ENCODE measurements at regions not wholly inside any gene's neighbourhood (a gene's known extent, or its start where the extent isn't known, plus 50 kb on each side); places are given as distances from the start of the nearest gene placed in this dataset.
"Not testable (repeated sequence)": the region's sequence is repeated elsewhere in the genome, so short reads cannot be mapped to it uniquely, and the experiment has no call there.

DNA sequence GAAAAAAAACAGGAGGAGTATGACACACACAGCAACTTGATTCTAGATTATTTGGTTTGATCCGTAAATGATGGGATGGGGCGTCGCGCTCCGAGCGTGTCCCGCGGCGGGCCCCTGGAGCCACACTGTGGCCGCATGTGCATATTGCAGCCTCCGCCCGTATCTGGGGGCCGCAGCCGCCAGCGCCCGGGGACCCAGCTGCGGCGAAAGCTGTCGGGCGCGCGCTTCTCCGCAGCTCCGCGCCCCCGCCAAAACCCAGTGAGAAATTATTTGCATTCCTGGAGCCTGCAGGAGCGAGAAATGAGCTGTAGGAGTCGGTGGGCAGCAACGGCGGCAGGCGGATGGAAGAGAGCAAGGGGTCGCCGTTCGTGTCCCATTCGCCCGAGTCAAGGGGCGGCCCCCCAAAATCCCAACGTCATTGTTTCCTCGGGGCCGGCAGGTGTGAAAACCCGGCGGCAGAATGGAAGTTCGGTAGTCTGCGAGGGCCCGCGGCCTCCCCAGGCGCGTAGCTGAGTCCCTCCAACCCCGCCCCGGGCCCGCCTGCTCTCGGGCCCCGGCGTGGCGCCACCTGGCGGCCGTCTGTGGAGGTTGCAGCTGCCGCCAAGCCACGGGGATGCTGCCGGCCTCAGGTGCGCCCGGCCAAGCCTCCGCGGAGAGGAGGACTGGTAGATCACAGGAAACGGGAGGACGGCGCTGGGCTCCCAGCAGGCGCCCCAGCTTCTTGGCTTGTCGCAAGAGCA, 86.8 kb downstream of the FAM72B start:
- H3K9me3 ChIP-seq; H3K36me3 ChIP-seq; H3K4me1 ChIP-seq (replicated peaks); H3K27me3 ChIP-seq (replicated peaks; ENCODE audit: insufficient read depth); intact Hi-C loops (cut with DNase I): not testable (repeated sequence)
- TF ChIP-seq, protein P1, sequence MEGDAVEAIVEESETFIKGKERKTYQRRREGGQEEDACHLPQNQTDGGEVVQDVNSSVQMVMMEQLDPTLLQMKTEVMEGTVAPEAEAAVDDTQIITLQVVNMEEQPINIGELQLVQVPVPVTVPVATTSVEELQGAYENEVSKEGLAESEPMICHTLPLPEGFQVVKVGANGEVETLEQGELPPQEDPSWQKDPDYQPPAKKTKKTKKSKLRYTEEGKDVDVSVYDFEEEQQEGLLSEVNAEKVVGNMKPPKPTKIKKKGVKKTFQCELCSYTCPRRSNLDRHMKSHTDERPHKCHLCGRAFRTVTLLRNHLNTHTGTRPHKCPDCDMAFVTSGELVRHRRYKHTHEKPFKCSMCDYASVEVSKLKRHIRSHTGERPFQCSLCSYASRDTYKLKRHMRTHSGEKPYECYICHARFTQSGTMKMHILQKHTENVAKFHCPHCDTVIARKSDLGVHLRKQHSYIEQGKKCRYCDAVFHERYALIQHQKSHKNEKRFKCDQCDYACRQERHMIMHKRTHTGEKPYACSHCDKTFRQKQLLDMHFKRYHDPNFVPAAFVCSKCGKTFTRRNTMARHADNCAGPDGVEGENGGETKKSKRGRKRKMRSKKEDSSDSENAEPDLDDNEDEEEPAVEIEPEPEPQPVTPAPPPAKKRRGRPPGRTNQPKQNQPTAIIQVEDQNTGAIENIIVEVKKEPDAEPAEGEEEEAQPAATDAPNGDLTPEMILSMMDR (IDR thresholded peaks at IDR 0.05) = peak; percentile 52 to 92 (median 80)
- Histone ChIP-seq H3K27ac (peak overlapping the region; percentile 69), H3K4me3 (peak overlapping the region; percentile 30 to 32)
- peak; percentile 74 for DNase-seq (ENCODE audit: low spot score)
- 0% methylated on average over 6 of the region's 69 CpGs for WGBS

DNA sequence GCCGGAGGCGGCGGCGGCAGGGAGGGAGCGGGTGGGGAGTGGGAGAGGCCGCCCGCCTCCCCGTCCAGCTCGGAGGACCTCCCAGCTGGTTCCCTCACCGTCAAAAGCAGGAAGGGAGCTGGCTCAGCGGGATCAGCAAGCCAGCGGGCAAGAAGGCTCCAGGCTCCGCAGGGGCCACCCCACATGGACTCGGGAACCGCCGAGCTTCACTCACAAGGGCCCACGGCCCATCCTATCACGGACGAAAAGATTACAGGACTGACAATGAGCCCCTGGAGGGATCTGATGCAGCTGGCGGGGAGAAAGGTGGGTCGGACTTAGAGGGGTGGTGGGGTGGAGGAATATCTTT, 86.3 kb downstream of the FAM72B start:
- no CpG with 5 or more reads among the region's 21 CpGs for WGBS
- H3K9me3 ChIP-seq; H3K27me3 ChIP-seq (replicated peaks; ENCODE audit: insufficient read depth); intact Hi-C loops (cut with DNase I); H3K36me3 ChIP-seq; H3K4me1 ChIP-seq (replicated peaks): not testable (repeated sequence)
- Histone ChIP-seq H3K27ac (peak overlapping the region; percentile 69), H3K4me3 (peak overlapping the region; percentile 30 to 32)
- peak; percentile 5 for DNase-seq (ENCODE audit: low spot score)

DNA sequence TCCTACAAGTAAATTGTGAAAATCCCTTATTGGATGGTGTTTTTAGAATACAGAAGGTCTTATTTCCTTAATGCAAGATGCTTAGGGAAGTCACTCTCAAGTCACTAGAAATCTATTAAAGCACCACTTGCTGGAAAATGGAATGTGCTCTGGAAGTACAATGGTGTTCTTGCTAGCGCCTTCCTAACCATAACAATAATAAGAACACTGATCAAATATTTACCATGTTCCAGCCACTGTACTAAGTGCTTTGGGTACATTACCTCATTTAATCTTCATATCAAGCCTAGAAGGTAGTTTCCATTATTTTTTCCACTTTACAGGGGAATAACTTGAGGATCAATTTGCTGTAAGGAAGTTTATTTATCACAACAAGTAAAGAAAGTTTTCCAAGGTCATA, 75.1 kb downstream of the FAM72B start:
- H3K9me3 ChIP-seq; H3K27ac ChIP-seq; DNase-seq (ENCODE audit: low spot score); H3K4me3 ChIP-seq; intact Hi-C loops (cut with DNase I); H3K27me3 ChIP-seq (replicated peaks; ENCODE audit: insufficient read depth); H3K36me3 ChIP-seq; H3K4me1 ChIP-seq (replicated peaks): not testable (repeated sequence)
- WGBS = 79% methylated on average over 1 of the region's 1 CpG

DNA sequence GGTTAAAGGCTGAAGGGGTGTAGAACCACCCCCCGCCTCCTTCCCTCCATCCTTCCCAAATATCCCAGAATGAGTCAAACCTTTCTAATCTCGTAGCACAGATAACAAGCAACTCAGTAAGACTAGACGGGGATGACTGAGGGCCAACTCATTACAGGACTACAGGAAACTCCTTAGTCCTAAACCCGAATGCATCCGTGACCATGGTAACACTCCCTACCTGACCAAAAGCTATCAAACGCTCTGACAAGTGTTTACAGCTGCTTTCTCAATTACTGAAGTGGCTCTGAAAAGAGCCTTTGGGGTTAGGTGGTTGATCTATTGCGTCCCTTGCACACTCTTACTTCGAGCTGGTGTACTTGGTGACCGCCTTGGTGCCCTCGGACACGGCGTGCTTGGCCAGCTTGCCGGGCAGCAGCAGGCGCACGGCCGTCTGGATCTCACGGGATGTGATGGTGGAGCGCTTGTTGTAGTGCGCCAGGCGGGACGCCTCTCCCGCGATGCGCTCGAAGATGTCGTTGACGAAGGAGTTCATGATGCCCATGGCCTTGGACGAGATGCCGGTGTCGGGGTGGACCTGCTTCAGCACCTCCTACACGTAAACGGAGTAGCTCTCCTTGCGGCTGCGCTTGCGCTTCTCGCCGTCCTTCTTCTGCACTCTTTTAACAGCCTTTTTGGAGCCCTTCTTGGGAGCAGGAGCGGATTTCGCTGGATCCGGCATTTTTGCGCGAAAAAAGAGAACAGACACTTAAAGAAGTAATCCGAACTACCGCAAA, 67.4 kb downstream of the FAM72B start:
- H3K4me1 ChIP-seq (replicated peaks); H3K9me3 ChIP-seq; H3K36me3 ChIP-seq; H3K27me3 ChIP-seq (replicated peaks; ENCODE audit: insufficient read depth); intact Hi-C loops (cut with DNase I): not testable (repeated sequence)
- peak; percentile 4 for DNase-seq (ENCODE audit: low spot score)
- peak overlapping the region; percentile 21 to 31 for H3K4me3 ChIP-seq
- peak; percentile 30 for TF ChIP-seq POLR2A (IDR thresholded peaks at IDR 0.05)
- 17% methylated on average over 39 of the region's 44 CpGs for WGBS
- peak overlapping the region in 1 of 2 donors; percentile 63 for H3K27ac ChIP-seq

DNA sequence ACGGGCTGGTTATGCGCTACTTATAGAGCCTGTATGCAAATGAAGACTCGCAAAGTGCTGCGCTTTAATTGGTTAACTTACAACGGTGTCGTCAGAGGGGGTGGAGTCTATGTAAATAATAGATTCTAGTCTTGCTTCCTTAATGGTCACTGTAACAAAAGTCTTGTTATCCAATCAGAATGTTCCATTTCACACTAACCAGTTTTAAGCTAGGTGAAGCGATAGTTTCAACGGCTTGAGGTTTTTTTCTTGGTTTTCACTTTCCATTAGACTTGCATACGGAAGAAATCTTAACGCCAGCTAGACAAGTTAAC, 66.9 kb downstream of the FAM72B start:
- Histone ChIP-seq H3K4me3 (peak overlapping the region; percentile 21 to 31), H3K27ac (peak overlapping the region in 1 of 2 donors; percentile 63)
- WGBS = 10% methylated on average over 9 of the region's 10 CpGs
- H3K4me1 ChIP-seq (replicated peaks); H3K9me3 ChIP-seq; intact Hi-C loops (cut with DNase I); H3K36me3 ChIP-seq; H3K27me3 ChIP-seq (replicated peaks; ENCODE audit: insufficient read depth); DNase-seq (ENCODE audit: low spot score): not testable (repeated sequence)

DNA sequence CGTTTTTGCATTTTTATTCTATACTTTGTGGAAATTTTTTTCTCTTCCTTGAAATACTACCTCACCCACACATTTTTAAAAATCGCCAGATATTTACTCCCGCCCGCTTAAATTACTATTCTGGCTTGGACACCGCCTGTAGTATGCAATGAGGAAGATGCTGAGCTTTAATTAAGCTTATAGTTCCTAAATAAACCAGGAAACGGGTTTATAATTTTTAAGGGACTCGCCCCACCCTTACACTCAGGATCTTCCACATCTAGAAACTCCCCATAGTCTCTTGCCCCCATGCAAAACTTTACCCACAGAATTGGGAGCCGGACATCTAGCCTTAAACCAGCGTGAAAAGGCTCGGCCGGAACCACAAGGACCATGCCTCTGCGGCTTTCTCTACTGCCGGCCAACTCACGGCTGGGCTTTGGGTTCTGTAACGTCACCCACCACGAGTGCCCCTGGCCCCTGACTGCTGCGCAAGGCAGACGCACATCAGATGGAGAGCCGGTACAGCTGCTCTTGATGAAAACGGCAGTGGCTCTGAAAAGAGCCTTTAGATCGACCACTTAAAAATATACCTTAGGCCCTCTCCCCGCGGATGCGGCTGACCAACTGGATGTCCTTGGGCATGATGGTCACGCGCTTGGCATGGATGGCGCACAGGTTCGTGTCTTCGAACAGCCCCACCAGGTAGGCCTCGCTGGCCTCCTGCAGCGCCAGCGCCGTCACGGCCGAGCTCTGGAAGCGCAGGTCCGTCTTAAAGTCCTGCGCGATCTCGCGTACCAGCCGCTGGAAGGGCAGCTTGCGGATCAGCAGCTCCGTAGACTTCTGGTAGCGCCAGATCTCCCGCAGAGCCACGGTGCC, 66.3 kb downstream of the FAM72B start:
- H3K4me1 ChIP-seq (replicated peaks); H3K27me3 ChIP-seq (replicated peaks; ENCODE audit: insufficient read depth); intact Hi-C loops (cut with DNase I); DNase-seq (ENCODE audit: low spot score); H3K9me3 ChIP-seq; H3K36me3 ChIP-seq: not testable (repeated sequence)
- peak overlapping the region; percentile 54 to 60 for H3K27ac ChIP-seq
- H3K4me3 ChIP-seq = peak overlapping the region; percentile 8 to 18
- 15% methylated on average over 25 of the region's 47 CpGs for WGBS

Small RNA genes in the stretch of these regions (small RNA-seq; reads per million reads assigned to genes)
- gene RF00003 (0 reads per million in 2 donors), gene RNVU1-4 (0 reads per million in 2 donors)

Measured in prostate gland (tissue), 2 donors.